GM19238 (cell line): ENCODE measurements at regions not wholly inside any gene's neighbourhood (a gene's known extent, or its start where the extent isn't known, plus 50 kb on each side); places are given as distances from the start of the nearest gene placed in this dataset.

ENCODE experiments used
- DNase-seq: peaks from one replicate; pipeline ENCODE4 v3.0.0; 2011; ENCODE audit warnings: low spot score; ENCODE audit not compliant: insufficient read length

DNA sequence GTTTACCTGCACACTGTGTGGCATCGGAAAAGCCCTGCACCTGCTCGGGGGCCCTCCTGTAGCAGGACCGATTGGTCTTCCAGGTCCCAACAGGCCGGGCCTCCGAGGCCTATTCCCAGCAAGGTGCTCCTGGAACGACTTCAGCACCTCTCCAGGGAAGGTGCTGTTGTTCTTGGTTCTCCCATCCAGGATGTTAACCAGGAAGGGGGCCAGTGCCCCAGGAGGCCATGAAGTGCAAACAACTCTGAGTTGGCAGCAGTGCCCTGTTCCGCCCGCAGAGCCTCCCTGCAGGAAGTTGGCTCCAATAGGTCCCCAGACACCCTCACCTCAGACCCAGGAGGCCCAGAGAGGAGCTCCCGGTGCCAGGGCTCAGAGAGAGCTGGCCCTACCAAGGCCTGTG lies 64.0 kb upstream of the DUSP5 start:
- DNase-seq: no peak

DNA sequence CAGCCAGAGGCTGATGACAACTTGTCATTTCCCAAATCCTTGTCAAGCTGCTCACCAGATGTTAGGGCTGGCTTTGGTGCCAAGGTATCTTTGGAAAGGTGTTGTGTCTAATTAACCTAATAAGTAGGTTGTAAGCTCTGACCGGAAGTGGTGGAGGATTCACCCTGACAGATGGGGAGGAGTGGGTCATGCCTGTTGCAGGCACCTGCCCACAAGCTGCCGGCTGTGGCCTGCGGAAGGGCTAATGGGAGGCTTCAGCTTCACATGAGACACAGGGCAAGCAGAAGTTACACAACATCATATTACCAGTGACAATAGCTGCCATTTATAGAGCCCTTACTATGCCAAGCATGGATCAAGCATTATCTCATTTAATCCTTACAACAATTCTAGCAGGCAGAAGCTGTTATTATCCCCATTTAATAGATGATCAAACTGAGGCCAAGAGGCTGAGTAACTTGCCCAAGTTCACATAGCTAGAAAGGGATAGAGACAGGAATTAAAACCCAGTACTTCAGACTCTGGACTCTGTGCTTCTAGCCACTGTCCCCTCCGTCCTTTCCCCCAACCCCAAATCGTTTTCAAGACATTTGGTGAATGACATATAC lies 63.1 kb upstream of the DUSP5 start:
- no peak for DNase-seq

DNA sequence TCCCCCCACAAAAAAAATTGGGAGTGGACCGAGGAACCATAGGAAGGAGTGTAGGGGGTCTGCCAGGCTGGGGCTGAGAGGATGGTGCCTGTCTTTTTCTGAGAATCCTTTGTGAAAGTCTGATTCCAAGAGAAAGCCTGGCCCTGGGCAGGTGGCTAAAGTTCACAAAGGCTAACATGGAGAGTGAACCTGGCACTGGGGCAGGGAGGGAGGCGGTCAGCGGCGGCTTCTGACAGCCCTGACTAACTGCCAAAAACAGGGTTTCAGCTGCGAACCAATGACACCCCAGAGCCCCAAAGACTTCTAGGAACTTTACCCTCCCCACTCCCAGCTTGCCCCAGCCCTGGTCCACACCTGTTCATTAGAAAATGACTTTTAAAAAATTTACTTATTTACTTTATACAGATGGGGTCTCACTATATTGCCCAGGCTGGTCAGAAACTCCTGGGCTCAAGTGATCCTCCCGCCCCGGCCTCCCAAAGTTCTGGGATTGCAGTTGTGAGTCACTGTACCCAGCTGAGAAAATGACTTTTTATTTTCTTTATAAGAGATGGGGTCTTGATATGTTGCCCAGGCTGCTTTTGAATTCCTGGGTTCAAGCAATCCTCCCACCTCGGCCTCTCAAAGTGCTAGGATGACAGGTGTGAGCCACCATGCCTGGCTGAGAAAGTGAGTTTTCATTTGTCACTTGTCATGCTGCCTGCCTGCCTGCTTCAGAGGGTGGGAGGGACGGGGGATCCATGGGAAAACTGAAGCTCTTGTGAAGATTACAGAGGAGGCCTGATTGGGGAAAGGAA lies 61.0 kb upstream of the DUSP5 start:
- no peak for DNase-seq

DNA sequence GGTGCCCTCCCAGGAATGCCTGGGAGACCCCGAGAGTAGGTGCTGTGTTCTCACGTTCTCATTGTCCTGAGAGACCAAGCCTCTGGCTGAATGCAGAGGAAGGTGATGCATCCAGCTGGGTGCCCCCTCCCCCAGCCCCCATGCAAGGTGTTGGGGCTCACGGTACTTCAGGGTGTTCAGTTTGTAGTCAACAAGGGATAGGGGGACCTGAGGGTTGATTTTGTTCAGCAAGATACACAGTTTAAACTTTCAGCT lies 60.4 kb upstream of the DUSP5 start:
- no peak for DNase-seq

DNA sequence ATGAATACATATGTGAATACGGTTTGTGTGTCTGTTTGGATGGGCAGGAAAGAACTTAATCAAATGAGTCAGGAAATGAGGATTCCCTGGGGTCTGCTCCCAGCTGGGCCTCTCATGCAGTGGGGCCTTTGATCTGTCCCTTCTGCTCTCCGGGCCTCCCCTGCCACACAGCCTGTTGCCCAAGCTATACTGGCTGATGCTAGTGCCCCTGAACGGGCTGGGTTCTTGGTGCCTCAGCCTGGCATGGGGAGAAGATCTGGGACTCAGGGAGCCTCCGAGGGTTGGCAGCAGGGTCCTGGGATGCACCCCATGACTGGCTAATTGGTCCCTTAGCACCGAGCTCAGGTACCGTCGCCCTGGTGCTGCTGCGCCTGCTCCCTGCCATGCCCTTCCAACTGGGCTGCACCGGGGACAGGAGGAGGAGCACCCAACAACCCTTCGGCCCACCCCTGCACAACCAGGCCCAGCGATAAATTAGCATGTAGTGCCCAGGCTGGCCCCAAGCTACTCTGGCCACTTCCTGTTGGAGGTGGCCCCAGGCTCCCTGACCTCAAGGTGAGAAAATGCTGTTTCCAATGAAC lies 59.9 kb upstream of the DUSP5 start:
- no peak for DNase-seq

DNA sequence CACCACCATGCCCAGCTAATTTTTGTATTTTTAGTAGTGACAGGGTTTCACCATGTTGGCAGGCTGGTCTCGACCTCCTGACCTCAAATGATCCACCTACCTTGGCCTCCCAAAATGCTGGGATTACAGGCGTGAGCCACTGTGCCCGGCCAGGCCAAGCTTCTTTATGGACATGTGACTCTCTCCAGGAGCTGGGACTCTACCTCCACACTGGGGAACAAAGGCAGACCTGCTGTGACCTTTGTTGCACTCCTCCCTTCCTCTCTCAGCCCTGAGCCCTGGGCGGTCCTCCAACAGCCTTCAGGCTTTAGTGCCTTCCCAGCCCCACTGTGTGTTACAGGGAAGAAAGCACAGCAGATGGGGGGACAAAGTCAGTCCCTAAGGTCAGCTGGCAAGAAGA lies 55.0 kb upstream of the DUSP5 start:
- no peak for DNase-seq

DNA sequence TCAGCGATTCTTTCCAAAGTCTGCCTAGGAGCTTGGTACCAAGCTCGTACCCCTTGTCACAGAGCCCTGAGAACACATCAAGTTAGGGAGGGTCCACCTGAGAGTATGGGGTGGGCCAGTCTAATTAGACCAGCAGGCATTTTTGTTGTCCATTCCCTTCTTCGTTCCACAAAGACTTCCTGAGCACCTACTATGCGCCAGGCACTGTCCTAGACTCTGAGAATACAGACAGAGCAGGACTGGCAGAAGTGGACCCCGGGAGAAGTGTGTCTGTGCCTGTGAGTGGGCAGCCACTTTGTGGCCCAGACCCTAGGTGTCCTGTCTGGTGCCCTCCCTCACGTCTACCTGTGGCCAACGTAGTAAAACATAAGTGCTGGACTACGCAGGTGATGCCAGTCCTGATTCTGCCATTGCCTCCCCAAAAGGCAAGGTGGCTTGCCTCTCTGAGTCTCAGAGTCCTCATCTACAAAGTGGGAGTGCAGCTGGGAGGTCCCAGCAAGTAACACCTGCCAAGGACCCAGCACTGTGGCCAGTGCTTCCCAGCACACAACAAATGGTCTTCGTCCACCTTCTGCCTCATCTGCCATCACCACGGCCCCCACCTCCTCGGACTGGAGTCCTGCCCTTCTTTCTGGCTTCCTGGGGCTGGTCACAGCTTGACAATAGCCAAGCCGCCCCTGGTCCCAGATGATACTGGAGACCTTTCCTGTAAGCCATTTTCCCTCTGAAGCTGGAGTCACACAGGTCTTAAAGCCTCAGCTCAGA lies 54.3 kb upstream of the DUSP5 start:
- no peak for DNase-seq

DNA sequence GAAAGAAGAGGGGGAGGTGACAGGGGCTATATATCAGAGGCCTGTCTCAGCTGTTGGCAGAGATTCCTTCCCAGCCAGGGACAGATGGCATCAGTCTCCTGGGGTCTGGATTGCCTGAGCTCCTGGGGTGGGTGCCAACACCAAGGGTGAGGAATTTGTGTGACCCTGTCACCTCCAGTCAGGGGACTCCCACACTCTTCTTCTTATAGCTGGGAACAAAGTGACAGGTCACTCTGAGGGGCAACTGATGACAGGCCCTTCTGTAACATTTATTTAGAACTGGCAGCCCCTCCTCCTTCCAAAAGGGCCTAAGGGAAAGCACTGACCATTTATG lies 53.7 kb upstream of the DUSP5 start:
- no peak for DNase-seq

DNA sequence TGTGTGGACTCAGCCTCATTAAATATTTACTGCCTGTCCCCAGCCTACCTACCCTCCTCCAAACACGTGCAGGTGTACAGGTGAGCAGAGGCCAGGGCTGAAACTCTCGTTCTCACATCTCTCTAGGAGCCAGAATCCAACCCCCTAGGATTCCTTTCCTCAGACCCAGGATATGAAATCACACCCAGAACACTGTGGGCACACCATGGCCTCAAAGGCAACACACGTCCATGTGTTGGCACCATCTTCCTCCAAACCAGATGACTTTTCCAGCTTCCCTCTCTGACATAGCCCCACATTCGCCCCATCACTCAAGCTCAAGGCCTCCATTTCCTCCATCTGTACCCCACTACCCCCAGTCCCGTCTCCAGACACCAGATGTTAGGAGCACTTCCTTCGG lies 51.8 kb upstream of the DUSP5 start:
- no peak for DNase-seq

DNA sequence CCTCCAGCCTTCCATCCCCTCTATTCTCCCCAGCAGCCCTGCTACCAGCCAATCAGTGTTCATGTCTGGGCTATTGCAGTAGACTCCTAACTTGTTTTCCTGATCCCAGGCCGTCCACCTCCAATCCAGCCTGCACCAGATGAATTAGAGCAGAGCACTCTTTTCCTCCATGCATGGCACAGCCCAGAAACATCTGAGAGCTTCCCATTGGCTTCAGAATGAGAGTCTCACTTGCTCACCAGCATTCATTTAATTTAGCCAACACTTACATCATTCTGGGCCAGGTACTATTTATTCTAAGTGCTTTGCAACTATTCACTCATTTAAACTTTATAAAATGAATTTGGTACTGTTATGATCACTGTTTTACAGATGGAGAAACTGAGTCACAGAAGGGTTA lies 51.4 kb upstream of the DUSP5 start:
- no peak for DNase-seq

DNA sequence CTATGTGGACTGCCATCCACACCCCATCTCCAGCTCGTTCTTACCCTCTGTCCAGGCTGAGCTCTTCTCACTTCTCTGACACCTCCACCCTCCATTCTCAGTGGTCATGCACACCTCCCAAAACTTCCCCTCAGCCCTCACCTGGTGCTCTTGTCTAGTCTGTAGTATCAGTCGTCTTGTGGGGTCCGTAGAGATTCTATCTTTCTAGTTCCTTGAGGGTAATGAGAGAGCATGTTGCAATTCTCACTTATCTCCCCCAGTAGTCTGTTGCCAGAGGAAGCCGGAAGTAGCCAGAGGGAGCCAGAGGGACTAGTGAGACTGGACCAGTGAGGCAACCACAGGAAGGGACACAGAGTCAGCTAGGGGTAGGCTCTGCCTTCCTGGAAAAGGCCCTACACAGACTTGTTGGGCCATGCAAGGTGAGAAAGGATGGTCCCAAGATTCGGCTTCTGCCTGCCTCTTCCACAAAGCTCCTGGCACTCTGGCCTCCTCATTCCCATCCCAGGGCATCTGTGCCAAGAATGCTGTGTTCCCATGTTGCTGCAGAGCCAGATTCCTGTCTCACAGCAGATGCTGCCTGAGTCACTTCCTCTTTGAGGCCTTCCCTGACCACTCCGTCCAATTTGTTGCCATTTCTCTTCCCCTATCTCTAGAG lies 50.6 kb upstream of the DUSP5 start:
- no peak for DNase-seq

DNA sequence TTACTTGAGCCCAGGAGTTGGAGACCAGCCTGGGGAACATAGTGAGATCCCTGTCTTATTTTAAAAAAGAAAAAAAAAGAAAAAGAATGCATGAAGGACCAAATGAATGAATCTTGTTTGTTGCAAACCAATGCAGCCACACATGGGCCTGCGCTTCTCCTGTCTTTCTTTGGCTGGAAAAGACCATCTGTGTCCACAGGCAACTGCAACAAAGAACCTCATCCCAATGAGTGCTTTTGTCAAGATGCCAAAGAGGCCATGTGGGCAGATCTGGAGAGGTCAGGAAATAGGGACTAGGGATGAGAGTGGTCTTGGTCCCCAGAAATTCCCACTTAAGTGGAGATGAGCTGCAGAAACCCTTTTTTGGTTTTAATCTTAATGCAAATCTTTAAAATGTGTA lies 49.8 kb upstream of the DUSP5 start:
- DNase-seq: no peak
